AG09309 (cell line): ENCODE measurements at regions not wholly inside any gene's neighbourhood (a gene's known extent, or its start where the extent isn't known, plus 50 kb on each side); places are given as distances from the start of the nearest gene placed in this dataset.

ENCODE experiments used
- DNase-seq: peaks from one replicate; pipeline ENCODE4 v3.0.0-alpha.2; 2010; ENCODE audit warnings: low read depth
- H3K4me3 ChIP-seq: 2 replicates; pipeline ENCODE4 v1.5.1; 2011; ENCODE audit warnings: mild to moderate bottlenecking, low read depth, low read length, moderate library complexity; ENCODE audit not compliant: control insufficient read depth
- TF ChIP-seq, protein P1 (sequence below): IDR thresholded peaks from 2 replicates; pipeline ENCODE4 v1.5.1; 2011; ENCODE audit warnings: mild to moderate bottlenecking, low read depth, low read length, inconsistent platforms; ENCODE audit not compliant: insufficient read depth, control insufficient read depth; ENCODE audit errors: missing control alignments

GRCh38 chr10:107873007-107873406 is 708.5 kb upstream of the SORCS1 start:
- TF ChIP-seq, protein P1, sequence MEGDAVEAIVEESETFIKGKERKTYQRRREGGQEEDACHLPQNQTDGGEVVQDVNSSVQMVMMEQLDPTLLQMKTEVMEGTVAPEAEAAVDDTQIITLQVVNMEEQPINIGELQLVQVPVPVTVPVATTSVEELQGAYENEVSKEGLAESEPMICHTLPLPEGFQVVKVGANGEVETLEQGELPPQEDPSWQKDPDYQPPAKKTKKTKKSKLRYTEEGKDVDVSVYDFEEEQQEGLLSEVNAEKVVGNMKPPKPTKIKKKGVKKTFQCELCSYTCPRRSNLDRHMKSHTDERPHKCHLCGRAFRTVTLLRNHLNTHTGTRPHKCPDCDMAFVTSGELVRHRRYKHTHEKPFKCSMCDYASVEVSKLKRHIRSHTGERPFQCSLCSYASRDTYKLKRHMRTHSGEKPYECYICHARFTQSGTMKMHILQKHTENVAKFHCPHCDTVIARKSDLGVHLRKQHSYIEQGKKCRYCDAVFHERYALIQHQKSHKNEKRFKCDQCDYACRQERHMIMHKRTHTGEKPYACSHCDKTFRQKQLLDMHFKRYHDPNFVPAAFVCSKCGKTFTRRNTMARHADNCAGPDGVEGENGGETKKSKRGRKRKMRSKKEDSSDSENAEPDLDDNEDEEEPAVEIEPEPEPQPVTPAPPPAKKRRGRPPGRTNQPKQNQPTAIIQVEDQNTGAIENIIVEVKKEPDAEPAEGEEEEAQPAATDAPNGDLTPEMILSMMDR = no peak
- DNase-seq = no peak
- no peak overlapping the region for H3K4me3 ChIP-seq

DNA sequence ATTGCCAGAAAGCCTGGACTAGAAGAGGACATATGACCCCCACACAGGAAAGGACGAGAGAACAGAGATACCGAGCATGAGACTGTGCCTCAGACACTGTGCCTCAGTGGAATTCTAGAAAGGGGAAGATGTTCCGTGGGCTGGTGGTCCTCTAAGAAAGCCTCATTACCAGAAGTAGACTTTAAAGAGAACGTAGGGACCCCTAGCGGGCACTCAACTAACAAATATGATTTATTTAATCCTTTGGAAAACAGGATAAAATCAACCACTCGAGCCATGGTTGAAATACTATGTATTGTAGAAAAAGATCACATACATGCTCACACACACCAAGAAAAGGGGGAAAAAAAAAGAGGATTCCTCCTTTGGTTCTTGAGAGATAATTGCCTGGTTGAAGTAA is 701.2 kb upstream of the SORCS1 start:
- H3K4me3 ChIP-seq = no peak overlapping the region
- TF ChIP-seq, protein P1 = no peak
- DNase-seq = no peak

GRCh38 chr10:107859065-107859464 is 694.6 kb upstream of the SORCS1 start:
- DNase-seq = no peak
- H3K4me3 ChIP-seq = no peak overlapping the region
- TF ChIP-seq, protein P1 = no peak

GRCh38 chr10:107856047-107856315 is 691.5 kb upstream of the SORCS1 start:
- no peak overlapping the region for H3K4me3 ChIP-seq
- no peak for DNase-seq
- TF ChIP-seq, protein P1 = no peak

DNA sequence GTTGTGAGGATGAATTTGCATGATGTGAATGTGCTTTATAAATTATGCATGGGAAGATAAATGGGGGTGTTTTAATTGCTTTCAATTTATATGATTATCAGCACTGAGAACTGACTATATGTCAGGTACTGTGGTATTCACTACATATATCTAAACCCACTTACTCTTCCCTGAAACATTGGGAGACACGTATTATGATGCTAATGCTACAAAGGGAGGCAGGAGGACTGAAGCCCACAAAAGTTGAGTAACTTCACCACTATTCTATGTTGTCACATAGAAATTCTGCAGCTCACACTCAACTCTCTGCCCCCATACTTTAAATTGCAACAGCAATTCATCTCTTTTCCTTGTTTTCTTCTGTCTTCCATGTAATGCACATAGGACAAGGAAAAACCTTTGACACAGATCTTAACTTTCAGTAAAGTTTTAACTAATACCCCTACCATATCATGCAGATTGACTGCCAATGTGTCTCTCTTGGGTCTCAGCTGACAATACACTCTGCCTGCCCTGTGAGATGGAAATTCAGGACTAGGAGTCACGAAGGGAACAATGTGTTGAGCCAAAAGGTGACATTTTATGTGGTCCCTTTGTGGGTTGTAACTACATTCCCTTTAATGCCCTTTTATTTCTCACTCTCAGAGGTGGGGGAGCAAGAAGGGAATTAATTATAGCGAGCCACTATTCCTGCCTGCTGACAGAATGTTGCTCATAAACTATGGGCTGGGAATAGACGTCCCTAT is 691.0 kb upstream of the SORCS1 start:
- H3K4me3 ChIP-seq = no peak overlapping the region
- TF ChIP-seq, protein P1 = no peak
- DNase-seq = no peak

DNA sequence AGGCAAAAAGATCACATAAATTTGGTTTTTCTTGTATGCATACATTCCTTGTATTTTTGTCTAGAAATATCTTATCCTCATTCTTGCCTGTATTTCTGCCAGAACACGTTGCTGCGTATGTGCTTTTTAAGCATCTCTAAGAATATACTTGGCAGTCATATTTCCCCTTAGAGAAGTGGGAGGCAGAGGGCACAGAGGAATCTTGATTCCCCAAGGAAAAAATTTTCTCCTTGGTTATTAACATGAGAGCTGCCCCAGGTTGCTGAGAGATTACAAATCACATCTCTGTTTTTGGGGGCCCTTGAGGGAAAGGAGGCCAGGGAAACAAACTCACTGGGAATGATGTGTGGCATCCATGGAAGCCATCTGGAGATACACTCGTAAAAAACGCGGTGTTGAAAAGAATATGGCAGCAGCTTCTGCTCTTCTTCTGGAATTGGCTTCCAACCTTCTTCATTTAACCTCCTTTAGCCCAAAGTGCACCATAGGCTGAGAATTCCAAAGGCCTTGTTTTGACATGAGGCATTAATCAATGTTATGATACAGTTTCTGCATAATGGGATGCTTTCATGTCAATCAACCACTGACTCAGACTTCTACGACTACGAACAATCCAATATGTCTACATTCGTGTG is 684.3 kb upstream of the SORCS1 start:
- no peak for DNase-seq
- H3K4me3 ChIP-seq = no peak overlapping the region
- TF ChIP-seq, protein P1 = no peak

GRCh38 chr10:107847620-107848019 is 683.1 kb upstream of the SORCS1 start:
- DNase-seq = no peak
- H3K4me3 ChIP-seq = no peak overlapping the region
- TF ChIP-seq, protein P1 = no peak
